HEK293 (cell line): ENCODE measurements at regions not wholly inside any gene's neighbourhood (a gene's known extent, or its start where the extent isn't known, plus 50 kb on each side); places are given as distances from the start of the nearest gene placed in this dataset.

Experiments used
- CTCF ChIA-PET: fragments of 350-600 bp; formaldehyde crosslinking; extraction: SDS; loops from one replicate; lab custom pipeline; 2021; ENCODE audit warnings: antibody characterized with exemption; lab: Yijun Ruan, JAX
- POLR2A ChIA-PET: fragments of 300-600 bp; formaldehyde crosslinking; extraction: SDS; loops from one replicate; lab custom pipeline; 2020; ENCODE audit warnings: antibody characterized with exemption, inconsistent platforms; lab: Yijun Ruan, JAX
- H3K27ac ChIP-seq: fragments of 200-500 bp; sonication (Bioruptor generic); 2 replicates; pipeline ENCODE4 v1.5.1; 2014; ENCODE audit warnings: low read depth, low read length, control low read depth, inconsistent platforms; ENCODE audit errors: extremely low read depth
- H3K36me3 ChIP-seq, 2 experiments: fragments of 200-500 bp in 1 of 2; sonication (Bioruptor generic) in 1 of 2; 1 replicate in 1 of 2; 2 replicates in 1 of 2; pipeline ENCODE4 v1.5.1; 2014 to 2017; ENCODE audit warnings: inconsistent platforms in 2 of 2, low read length in 2 of 2; ENCODE audit not compliant: control insufficient read depth in 2 of 2, insufficient read depth in 1 of 2
- H3K4me1 ChIP-seq: fragments of 200-500 bp; sonication (Bioruptor generic); 2 replicates; pipeline ENCODE4 v1.5.1; 2014; ENCODE audit warnings: mild to moderate bottlenecking, low read length, inconsistent platforms; ENCODE audit not compliant: control insufficient read depth, insufficient read depth
- H3K4me3 ChIP-seq: 2 replicates; pipeline ENCODE4 v1.5.1; 2011; ENCODE audit warnings: low read depth, mild to moderate bottlenecking, control low read depth, low read length, moderate library complexity
- H3K9me3 ChIP-seq: fragments of 200-500 bp; sonication (Bioruptor generic); 2 replicates; pipeline ENCODE4 v1.5.1; 2014; ENCODE audit warnings: low read depth, low read length, inconsistent platforms; ENCODE audit not compliant: control insufficient read depth, insufficient read depth
- EGR2 ChIP-seq: fragments of 450-650 bp; formaldehyde crosslinking; IDR thresholded peaks from 2 replicates; pipeline ENCODE4 v1.5.1; 2016; ENCODE audit warnings: low read depth, missing biosample characterization, missing genetic modification characterization
- GLIS1 ChIP-seq: fragments of 450-650 bp; formaldehyde crosslinking; IDR thresholded peaks from 2 replicates; pipeline ENCODE4 v1.5.1; 2016; ENCODE audit warnings: missing biosample characterization, missing genetic modification characterization
- MYNN ChIP-seq: fragments of 450-650 bp; formaldehyde crosslinking; IDR thresholded peaks from 2 replicates; pipeline ENCODE4 v1.5.1; 2016; ENCODE audit warnings: missing biosample characterization, missing genetic modification characterization, borderline replicate concordance
- MZF1 ChIP-seq: fragments of 450-650 bp; formaldehyde crosslinking; IDR thresholded peaks from 2 replicates; pipeline ENCODE4 v1.5.1; 2017; ENCODE audit warnings: missing biosample characterization, missing genetic modification characterization, borderline replicate concordance
- SCRT1 ChIP-seq: fragments of 450-650 bp; formaldehyde crosslinking; IDR thresholded peaks from 2 replicates; pipeline ENCODE4 v1.5.1; 2016; ENCODE audit warnings: missing biosample characterization, missing genetic modification characterization, borderline replicate concordance
- SCRT2 ChIP-seq: fragments of 450-650 bp; formaldehyde crosslinking; IDR thresholded peaks from 2 replicates; pipeline ENCODE4 v1.5.1; 2016; ENCODE audit warnings: missing biosample characterization, missing genetic modification characterization
- TCF7L2 ChIP-seq: IDR thresholded peaks from 2 replicates; pipeline ENCODE4 v1.6.1; 2011; ENCODE audit warnings: low read depth, mild to moderate bottlenecking, inconsistent platforms, low read length, moderate library complexity, borderline replicate concordance
- TRIM28 ChIP-seq: IDR thresholded peaks from 2 replicates; pipeline ENCODE4 v1.6.1; 2011; ENCODE audit warnings: low read length, control low read depth, borderline replicate concordance
- ZBTB21 ChIP-seq: fragments of 450-650 bp; formaldehyde crosslinking; IDR thresholded peaks from 2 replicates; pipeline ENCODE4 v1.5.1; 2017; ENCODE audit warnings: missing biosample characterization, missing genetic modification characterization
- ZBTB48 ChIP-seq: fragments of 450-650 bp; formaldehyde crosslinking; IDR thresholded peaks from 2 replicates; pipeline ENCODE4 v1.5.1; 2016; ENCODE audit warnings: missing biosample characterization, missing genetic modification characterization
- ZFHX2 ChIP-seq: fragments of 450-650 bp; formaldehyde crosslinking; conservative IDR thresholded peaks from 2 replicates; pipeline ENCODE4 v1.5.1; 2016; ENCODE audit warnings: missing biosample characterization, missing genetic modification characterization
- ZIC2 ChIP-seq: fragments of 450-650 bp; formaldehyde crosslinking; IDR thresholded peaks from 2 replicates; pipeline ENCODE4 v1.5.1; 2016; ENCODE audit warnings: missing biosample characterization, missing genetic modification characterization
- ZNF169 ChIP-seq: fragments of 450-650 bp; formaldehyde crosslinking; IDR thresholded peaks from 2 replicates; pipeline ENCODE4 v1.5.1; 2016; ENCODE audit warnings: missing biosample characterization, missing genetic modification characterization
- ZNF19 ChIP-seq: fragments of 450-650 bp; formaldehyde crosslinking; IDR thresholded peaks from 2 replicates; pipeline ENCODE4; 2016; ENCODE audit warnings: missing biosample characterization, missing genetic modification characterization, low read depth
- ZNF202 ChIP-seq: fragments of 450-650 bp; formaldehyde crosslinking; IDR thresholded peaks from 2 replicates; pipeline ENCODE4 v1.5.1; 2016; ENCODE audit warnings: missing biosample characterization, missing genetic modification characterization, borderline replicate concordance
- ZNF335 ChIP-seq: fragments of 450-650 bp; formaldehyde crosslinking; conservative IDR thresholded peaks from 2 replicates; pipeline ENCODE4 v1.5.1; 2016; ENCODE audit warnings: missing biosample characterization, missing genetic modification characterization
- ZNF391 ChIP-seq: fragments of 450-650 bp; formaldehyde crosslinking; IDR thresholded peaks from 2 replicates; pipeline ENCODE4 v1.5.1; 2016; ENCODE audit warnings: low read depth, missing biosample characterization, missing genetic modification characterization, borderline replicate concordance
- ZNF423 ChIP-seq: fragments of 450-650 bp; formaldehyde crosslinking; IDR thresholded peaks from 2 replicates; pipeline ENCODE4 v1.5.1; 2016; ENCODE audit warnings: missing biosample characterization, missing genetic modification characterization
- ZNF549 ChIP-seq: fragments of 450-650 bp; IDR thresholded peaks from 2 replicates; pipeline ENCODE4 v1.5.1; 2018; ENCODE audit warnings: missing biosample characterization, missing genetic modification characterization, mild to moderate bottlenecking, inconsistent platforms, moderate library complexity
- ZNF561 ChIP-seq: fragments of 450-650 bp; IDR thresholded peaks from 2 replicates; pipeline ENCODE4 v1.5.1; 2018; ENCODE audit warnings: missing biosample characterization, missing genetic modification characterization, borderline replicate concordance
- ZNF596 ChIP-seq: fragments of 450-650 bp; IDR thresholded peaks from 2 replicates; pipeline ENCODE4 v1.5.0; 2018; ENCODE audit warnings: missing biosample characterization, mild to moderate bottlenecking, missing genetic modification characterization, moderate library complexity
- ZNF777 ChIP-seq: fragments of 450-650 bp; formaldehyde crosslinking; IDR thresholded peaks from 2 replicates; pipeline ENCODE4 v1.5.1; 2017; ENCODE audit warnings: missing biosample characterization, missing genetic modification characterization, borderline replicate concordance
- TF ChIP-seq, protein P1 (sequence below): fragments of 450-650 bp; IDR thresholded peaks from 2 replicates; pipeline ENCODE4 v1.5.1; 2018; ENCODE audit warnings: missing biosample characterization, mild to moderate bottlenecking, missing genetic modification characterization
- TF ChIP-seq, protein P2 (sequence below): fragments of 450-650 bp; formaldehyde crosslinking; IDR thresholded peaks from 2 replicates; pipeline ENCODE4 v1.5.1; 2016; ENCODE audit warnings: missing biosample characterization, missing genetic modification characterization
- TF ChIP-seq, protein P3 (sequence below): fragments of 450-650 bp; formaldehyde crosslinking; IDR thresholded peaks from 2 replicates; pipeline ENCODE4 v1.5.1; 2016; ENCODE audit warnings: missing biosample characterization, missing genetic modification characterization

DNA sequence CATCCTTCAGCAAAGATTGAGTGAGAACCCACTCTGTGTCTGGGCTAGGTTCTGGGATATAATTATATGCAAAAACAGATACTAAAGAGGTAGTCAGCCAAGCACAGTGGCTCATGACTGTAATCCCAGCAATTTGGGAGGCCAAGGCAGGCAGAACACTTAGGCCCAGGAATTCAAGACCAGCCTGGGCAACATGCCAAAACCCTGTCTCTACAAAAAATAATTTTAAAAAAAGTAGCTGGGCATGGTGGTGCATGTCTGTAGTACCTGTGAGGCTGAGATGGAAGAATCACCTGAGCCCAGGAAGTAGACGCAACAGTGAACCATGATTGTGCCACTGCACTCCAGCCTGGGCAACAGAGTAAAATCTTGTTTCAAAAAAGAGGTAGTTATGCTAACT lies 237.5 kb upstream of the HMGA2 start:
- Histone ChIP-seq H3K9me3 (no peaks in the 10 kb centered on the region), H3K4me3 (no peak overlapping the region), H3K27ac (no peak overlapping the region), H3K4me1 (peaks cover 6% of the 10 kb centered on the region), H3K36me3 (no peaks in the 10 kb centered on the region)
- POLR2A ChIA-PET, result no interaction called here
- CTCF ChIA-PET, result interaction anchor here (1.0 to 1.1 kb wide), 2 partner anchors 30 to 168 kb away, joined by 3 read pairs; no protein-coding TSS in a partner anchor
- TF ChIP-seq TRIM28 (no peak), ZNF202 (tag by site-specific recombination) (no peak)
- TF ChIP-seq, protein P1, sequence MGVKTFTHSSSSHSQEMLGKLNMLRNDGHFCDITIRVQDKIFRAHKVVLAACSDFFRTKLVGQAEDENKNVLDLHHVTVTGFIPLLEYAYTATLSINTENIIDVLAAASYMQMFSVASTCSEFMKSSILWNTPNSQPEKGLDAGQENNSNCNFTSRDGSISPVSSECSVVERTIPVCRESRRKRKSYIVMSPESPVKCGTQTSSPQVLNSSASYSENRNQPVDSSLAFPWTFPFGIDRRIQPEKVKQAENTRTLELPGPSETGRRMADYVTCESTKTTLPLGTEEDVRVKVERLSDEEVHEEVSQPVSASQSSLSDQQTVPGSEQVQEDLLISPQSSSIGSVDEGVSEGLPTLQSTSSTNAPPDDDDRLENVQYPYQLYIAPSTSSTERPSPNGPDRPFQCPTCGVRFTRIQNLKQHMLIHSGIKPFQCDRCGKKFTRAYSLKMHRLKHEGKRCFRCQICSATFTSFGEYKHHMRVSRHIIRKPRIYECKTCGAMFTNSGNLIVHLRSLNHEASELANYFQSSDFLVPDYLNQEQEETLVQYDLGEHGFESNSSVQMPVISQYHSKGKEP, result no peak

DNA sequence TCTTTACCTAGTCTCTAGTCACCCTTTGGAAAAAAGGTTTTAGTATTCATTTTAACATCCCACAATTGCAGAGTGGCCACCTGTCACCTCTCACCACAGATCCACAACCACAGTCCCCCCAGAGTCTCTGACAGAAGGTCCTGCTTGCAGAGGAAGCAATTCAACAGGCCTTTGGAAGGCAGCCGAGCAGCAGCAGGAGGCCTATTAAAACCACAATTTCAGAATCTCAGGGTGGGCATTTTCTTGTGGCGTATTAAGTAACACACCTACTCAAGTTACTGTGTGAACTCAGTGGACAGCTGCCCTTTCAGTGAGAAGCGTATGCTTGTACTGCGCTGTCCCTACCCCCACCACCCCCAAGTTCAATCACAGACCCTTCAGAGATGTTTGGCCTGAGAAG lies 234.0 kb upstream of the HMGA2 start:
- no peaks in the 10 kb centered on the region for H3K36me3 ChIP-seq
- ChIA-PET POLR2A (no interaction called here), CTCF (interaction anchor here (0.6 to 0.8 kb wide), 2 partner anchors 26 to 276 kb away, joined by 3 to 4 read pairs; no protein-coding TSS in a partner anchor)
- peaks cover 31% of the 10 kb centered on the region for H3K4me1 ChIP-seq
- peak overlapping the region; percentile 5; the same call in 1 of the 2 replicates for H3K27ac ChIP-seq
- no peaks in the 10 kb centered on the region for H3K9me3 ChIP-seq
- H3K4me3 ChIP-seq, result no peak overlapping the region
- TF ChIP-seq ZNF335 (tag by site-specific recombination) (peak; percentile 25; the same call in 1 of the 2 replicates), ZNF596 (tag by site-specific recombination) (no peak), ZBTB21 (tag by site-specific recombination) (no peak; the same call in 1 of the 2 replicates), ZBTB48 (tag by site-specific recombination) (no peak), ZNF777 (tag by site-specific recombination) (no peak), ZNF19 (tag by site-specific recombination) (no peak), ZNF169 (no peak), ZNF423 (tag by site-specific recombination) (peak; percentile 76; the same call in 1 of the 2 replicates), ZNF391 (no peak), GLIS1 (tag by site-specific recombination) (peak; percentile 95), MZF1 (peak; percentile 42; the same call in 1 of the 2 replicates), SCRT2 (tag by site-specific recombination) (peak; percentile 93), ZFHX2 (tag by site-specific recombination) (peak; percentile 50), MYNN (tag by site-specific recombination) (no peak), SCRT1 (tag by site-specific recombination) (peak; percentile 90), TCF7L2 (no peak), ZNF561 (tag by site-specific recombination) (peak; percentile 82), EGR2 (no peak), ZNF549 (tag by site-specific recombination) (peak; percentile 76), ZIC2 (peak; percentile 75)
- TF ChIP-seq, protein P2, sequence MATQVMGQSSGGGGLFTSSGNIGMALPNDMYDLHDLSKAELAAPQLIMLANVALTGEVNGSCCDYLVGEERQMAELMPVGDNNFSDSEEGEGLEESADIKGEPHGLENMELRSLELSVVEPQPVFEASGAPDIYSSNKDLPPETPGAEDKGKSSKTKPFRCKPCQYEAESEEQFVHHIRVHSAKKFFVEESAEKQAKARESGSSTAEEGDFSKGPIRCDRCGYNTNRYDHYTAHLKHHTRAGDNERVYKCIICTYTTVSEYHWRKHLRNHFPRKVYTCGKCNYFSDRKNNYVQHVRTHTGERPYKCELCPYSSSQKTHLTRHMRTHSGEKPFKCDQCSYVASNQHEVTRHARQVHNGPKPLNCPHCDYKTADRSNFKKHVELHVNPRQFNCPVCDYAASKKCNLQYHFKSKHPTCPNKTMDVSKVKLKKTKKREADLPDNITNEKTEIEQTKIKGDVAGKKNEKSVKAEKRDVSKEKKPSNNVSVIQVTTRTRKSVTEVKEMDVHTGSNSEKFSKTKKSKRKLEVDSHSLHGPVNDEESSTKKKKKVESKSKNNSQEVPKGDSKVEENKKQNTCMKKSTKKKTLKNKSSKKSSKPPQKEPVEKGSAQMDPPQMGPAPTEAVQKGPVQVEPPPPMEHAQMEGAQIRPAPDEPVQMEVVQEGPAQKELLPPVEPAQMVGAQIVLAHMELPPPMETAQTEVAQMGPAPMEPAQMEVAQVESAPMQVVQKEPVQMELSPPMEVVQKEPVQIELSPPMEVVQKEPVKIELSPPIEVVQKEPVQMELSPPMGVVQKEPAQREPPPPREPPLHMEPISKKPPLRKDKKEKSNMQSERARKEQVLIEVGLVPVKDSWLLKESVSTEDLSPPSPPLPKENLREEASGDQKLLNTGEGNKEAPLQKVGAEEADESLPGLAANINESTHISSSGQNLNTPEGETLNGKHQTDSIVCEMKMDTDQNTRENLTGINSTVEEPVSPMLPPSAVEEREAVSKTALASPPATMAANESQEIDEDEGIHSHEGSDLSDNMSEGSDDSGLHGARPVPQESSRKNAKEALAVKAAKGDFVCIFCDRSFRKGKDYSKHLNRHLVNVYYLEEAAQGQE (tag by site-specific recombination), result peak; percentile 69; the same call in 1 of the 2 replicates
- TF ChIP-seq, protein P3, sequence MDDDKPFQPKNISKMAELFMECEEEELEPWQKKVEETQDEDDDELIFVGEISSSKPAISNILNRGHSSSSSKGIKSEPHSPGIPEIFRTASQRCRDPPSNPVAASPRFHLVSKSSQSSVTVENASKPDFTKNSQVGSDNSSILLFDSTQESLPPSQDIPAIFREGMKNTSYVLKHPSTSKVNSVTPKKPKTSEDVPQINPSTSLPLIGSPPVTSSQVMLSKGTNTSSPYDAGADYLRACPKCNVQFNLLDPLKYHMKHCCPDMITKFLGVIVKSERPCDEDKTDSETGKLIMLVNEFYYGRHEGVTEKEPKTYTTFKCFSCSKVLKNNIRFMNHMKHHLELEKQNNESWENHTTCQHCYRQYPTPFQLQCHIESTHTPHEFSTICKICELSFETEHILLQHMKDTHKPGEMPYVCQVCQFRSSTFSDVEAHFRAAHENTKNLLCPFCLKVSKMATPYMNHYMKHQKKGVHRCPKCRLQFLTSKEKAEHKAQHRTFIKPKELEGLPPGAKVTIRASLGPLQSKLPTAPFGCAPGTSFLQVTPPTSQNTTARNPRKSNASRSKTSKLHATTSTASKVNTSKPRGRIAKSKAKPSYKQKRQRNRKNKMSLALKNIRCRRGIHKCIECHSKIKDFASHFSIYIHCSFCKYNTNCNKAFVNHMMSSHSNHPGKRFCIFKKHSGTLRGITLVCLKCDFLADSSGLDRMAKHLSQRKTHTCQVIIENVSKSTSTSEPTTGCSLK (tag by site-specific recombination), result no peak
- TF ChIP-seq, protein P1, result peak; percentile 62; the same call in 1 of the 2 replicates
